Heart left ventricle (tissue), 13 donors: ENCODE measurements at regions not wholly inside any gene's neighbourhood (a gene's known extent, or its start where the extent isn't known, plus 50 kb on each side); places are given as distances from the start of the nearest gene placed in this dataset.

Experiments used
- POLR2A ChIP-seq, 2 donors: fragments of 450-650 bp; IDR thresholded peaks; one replicate each; pipeline ENCODE4 v1.6.1; 2017; ENCODE audit warnings: antibody characterized with exemption in 2 of 2, mild to moderate bottlenecking in 2 of 2, moderate library complexity in 2 of 2
- TF ChIP-seq, protein P1 (sequence below), 12 donors: fragments of 200-600 bp; sonication (generic) in 4 of 12; IDR thresholded peaks; one replicate each; pipeline versions ENCODE4 v1.5.0 to v1.8.0; 2018 to 2022; ENCODE audit warnings: antibody characterized with exemption in 12 of 12, mild to moderate bottlenecking in 5 of 12
- donor health status: ischemic (EF 13 %, LVEDD 7.1; RV severe dilation, severe dysfunction).
- donor health status: DM: no; HTN: yes; CAD: no.
- donor health status: DM: no; HTN: no; CAD: no.
- donor health status: ischemic (EF 25% LVEDD 6.9; RV normal size, moderate dysfunction).
- donor health status: ischemic (EF 25% LVEDD 5.7; RV mildly dilated, moderate dysfunction).
- donor health status: ischemic (EF 35%, LVEDD 5.7; RV mildly dilated, moderate dysfunction).
- donor health status: nonischemic (EF 11% LVEDD 7.7; RV severe dilation, severe dysfunction).
- donor health status: DM: yes; HTN: yes; CAD: no.
- donor health status: PGD.
- donor health status: ischemic (EF 29% LVEDD 5.4; RV normal size, mild dysfunction).
- donor health status: nonischemic (EF 23%, LVEDD 6.1; RV moderate dilation, normal function).

DNA sequence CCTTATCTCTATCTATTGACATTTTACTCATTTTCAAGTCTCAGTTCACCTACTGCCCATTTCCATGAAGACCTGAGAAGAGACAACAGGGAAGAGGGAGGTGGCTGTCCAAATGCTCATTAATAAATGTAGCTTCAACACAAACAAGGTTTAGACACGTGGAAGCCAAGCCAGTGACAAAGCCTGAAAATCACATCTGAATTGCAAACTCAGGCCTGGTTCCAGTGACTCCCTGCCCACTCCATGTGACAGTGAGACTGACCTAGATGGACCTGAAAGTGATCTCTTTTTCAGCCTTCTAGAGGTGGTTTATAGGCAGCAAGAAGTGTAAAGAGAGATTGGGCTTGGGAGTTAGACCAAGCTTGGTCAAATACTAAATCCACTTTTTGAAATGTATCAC is 126.6 kb upstream of the BCL6 start:
- TF ChIP-seq, protein P1, sequence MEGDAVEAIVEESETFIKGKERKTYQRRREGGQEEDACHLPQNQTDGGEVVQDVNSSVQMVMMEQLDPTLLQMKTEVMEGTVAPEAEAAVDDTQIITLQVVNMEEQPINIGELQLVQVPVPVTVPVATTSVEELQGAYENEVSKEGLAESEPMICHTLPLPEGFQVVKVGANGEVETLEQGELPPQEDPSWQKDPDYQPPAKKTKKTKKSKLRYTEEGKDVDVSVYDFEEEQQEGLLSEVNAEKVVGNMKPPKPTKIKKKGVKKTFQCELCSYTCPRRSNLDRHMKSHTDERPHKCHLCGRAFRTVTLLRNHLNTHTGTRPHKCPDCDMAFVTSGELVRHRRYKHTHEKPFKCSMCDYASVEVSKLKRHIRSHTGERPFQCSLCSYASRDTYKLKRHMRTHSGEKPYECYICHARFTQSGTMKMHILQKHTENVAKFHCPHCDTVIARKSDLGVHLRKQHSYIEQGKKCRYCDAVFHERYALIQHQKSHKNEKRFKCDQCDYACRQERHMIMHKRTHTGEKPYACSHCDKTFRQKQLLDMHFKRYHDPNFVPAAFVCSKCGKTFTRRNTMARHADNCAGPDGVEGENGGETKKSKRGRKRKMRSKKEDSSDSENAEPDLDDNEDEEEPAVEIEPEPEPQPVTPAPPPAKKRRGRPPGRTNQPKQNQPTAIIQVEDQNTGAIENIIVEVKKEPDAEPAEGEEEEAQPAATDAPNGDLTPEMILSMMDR (IDR thresholded peaks at IDR 0.05), result no peak
- TF ChIP-seq POLR2A (IDR thresholded peaks at IDR 0.05), result no peak
